ENCODE measurements at regions not wholly inside any gene's neighbourhood (a gene's known extent, or its start where the extent isn't known, plus 50 kb on each side); places are given as distances from the start of the nearest gene placed in this dataset.

- H3K27ac ChIP-seq (ENCODE audit: low read depth in 1 of 2, low read length in 1 of 2) = no peak overlapping the region
- H3K9me3 ChIP-seq (ENCODE audit: control insufficient read depth in 4 of 4, insufficient read depth in 3 of 4, low read length in 3 of 4) = peaks cover 0 to 5% (median under 1%) of the 10 kb centered on the region in 4 donors
- H3K4me1 ChIP-seq (ENCODE audit: control insufficient read depth in 5 of 5, insufficient read depth in 5 of 5, low read length in 5 of 5) = peaks cover 0 to 30% (median 0%) of the 10 kb centered on the region in 5 donors
- peak; percentile 34 to 69 (median 55) for DNase-seq
- H3K9ac ChIP-seq (ENCODE audit: insufficient read depth in 1 of 2, low read length in 2 of 2) = no peak overlapping the region
- no peak overlapping the region for H3K4me3 ChIP-seq
- 88% methylated on average over 15 of the region's 15 CpGs for WGBS, 2 donors
- H3K27me3 ChIP-seq (ENCODE audit: control insufficient read depth in 3 of 3, insufficient read depth in 3 of 3, low read length in 2 of 3) = no peaks in the 10 kb centered on the region
- no peak for ATAC-seq (ENCODE audit: insufficient read depth, low FRiP score)
- TF ChIP-seq CTCF (IDR thresholded peaks at IDR 0.05; ENCODE audit: control extremely low read depth, extremely low read depth) = no peak
- H3K36me3 ChIP-seq (ENCODE audit: control insufficient read depth in 4 of 4, insufficient read depth in 4 of 4, low read length in 4 of 4) = no peaks in the 10 kb centered on the region
Observed at GRCh38 chr2:238524426-238524983, 97.8 kb downstream of the ASB1 start.

GRCh38 chr2:238525990-238526389 lies 99.3 kb downstream of the ASB1 start:
- ATAC-seq (ENCODE audit: insufficient read depth, low FRiP score) (no peak), DNase-seq (peak; percentile 78 to 90 (median 84))
- H3K27ac ChIP-seq (ENCODE audit: low read depth in 1 of 2, low read length in 1 of 2) = no peak overlapping the region
- no peak overlapping the region for H3K4me3 ChIP-seq
- no peak for TF ChIP-seq CTCF (IDR thresholded peaks at IDR 0.05; ENCODE audit: control extremely low read depth, extremely low read depth)
- H3K9ac ChIP-seq (ENCODE audit: insufficient read depth in 1 of 2, low read length in 2 of 2) = no peak overlapping the region
- H3K27me3 ChIP-seq (ENCODE audit: control insufficient read depth in 3 of 3, insufficient read depth in 3 of 3, low read length in 2 of 3) = no peaks in the 10 kb centered on the region
- no peaks in the 10 kb centered on the region for H3K36me3 ChIP-seq (ENCODE audit: control insufficient read depth in 4 of 4, insufficient read depth in 4 of 4, low read length in 4 of 4)
- peaks cover 0 to 30% (median 0%) of the 10 kb centered on the region in 5 donors for H3K4me1 ChIP-seq (ENCODE audit: control insufficient read depth in 5 of 5, insufficient read depth in 5 of 5, low read length in 5 of 5)
- H3K9me3 ChIP-seq (ENCODE audit: control insufficient read depth in 4 of 4, insufficient read depth in 3 of 4, low read length in 3 of 4) = peaks cover 0 to 3% (median 0%) of the 10 kb centered on the region in 4 donors
- WGBS, 2 donors = 38 to 46% methylated on average over 7 of the region's 7 CpGs

- no peak overlapping the region for H3K4me3 ChIP-seq
- H3K36me3 ChIP-seq (ENCODE audit: control insufficient read depth in 4 of 4, insufficient read depth in 4 of 4, low read length in 4 of 4) = no peaks in the 10 kb centered on the region
- peaks cover 0 to 7% (median 2%) of the 10 kb centered on the region in 4 donors for H3K9me3 ChIP-seq (ENCODE audit: control insufficient read depth in 4 of 4, insufficient read depth in 3 of 4, low read length in 3 of 4)
- WGBS, 2 donors = 74 to 81% methylated on average over 3 of the region's 3 CpGs
- H3K27me3 ChIP-seq (ENCODE audit: control insufficient read depth in 3 of 3, insufficient read depth in 3 of 3, low read length in 2 of 3) = no peaks in the 10 kb centered on the region
- ATAC-seq (ENCODE audit: insufficient read depth, low FRiP score) (no peak), DNase-seq (no peak)
- TF ChIP-seq CTCF (IDR thresholded peaks at IDR 0.05; ENCODE audit: control extremely low read depth, extremely low read depth) = no peak
- H3K9ac ChIP-seq (ENCODE audit: insufficient read depth in 1 of 2, low read length in 2 of 2) = no peak overlapping the region
- H3K4me1 ChIP-seq (ENCODE audit: control insufficient read depth in 5 of 5, insufficient read depth in 5 of 5, low read length in 5 of 5) = peaks cover 0 to 30% (median 0%) of the 10 kb centered on the region in 5 donors
- H3K27ac ChIP-seq (ENCODE audit: low read depth in 1 of 2, low read length in 1 of 2) = no peak overlapping the region
Observed at GRCh38 chr2:238527565-238527964, 100.8 kb downstream of the ASB1 start.
